ENCODE measurements at regions not wholly inside any gene's neighbourhood (a gene's known extent, or its start where the extent isn't known, plus 50 kb on each side); places are given as distances from the start of the nearest gene placed in this dataset.

- no peak for DNase-seq
Observed at GRCh38 chr18:70428439-70428838, 139.6 kb downstream of the SOCS6 start.

- no peak for DNase-seq
Observed at GRCh38 chr18:70426818-70427217, 138.0 kb downstream of the SOCS6 start.

- no peak for DNase-seq
Observed at GRCh38 chr18:70425236-70425635, 136.4 kb downstream of the SOCS6 start.

GRCh38 chr18:70423988-70424387 lies 135.1 kb downstream of the SOCS6 start:
- no peak for DNase-seq

GRCh38 chr18:70423120-70423519 lies 134.3 kb downstream of the SOCS6 start:
- DNase-seq, result no peak

- no peak for DNase-seq
Observed at GRCh38 chr18:70422391-70422965, 133.6 kb downstream of the SOCS6 start.

GRCh38 chr18:70421471-70422390 lies 132.9 kb downstream of the SOCS6 start:
- no peak for DNase-seq

GRCh38 chr18:70420146-70420898 lies 131.5 kb downstream of the SOCS6 start:
- no peak for DNase-seq

GRCh38 chr18:70419526-70419925 lies 130.7 kb downstream of the SOCS6 start:
- no peak for DNase-seq

- DNase-seq, result peak; percentile 10
Observed at GRCh38 chr18:70418546-70419311, 129.9 kb downstream of the SOCS6 start.

- no peak for DNase-seq
Observed at GRCh38 chr18:70417847-70418246, 129.0 kb downstream of the SOCS6 start.

GRCh38 chr18:70416496-70416895 lies 127.7 kb downstream of the SOCS6 start:
- DNase-seq, result no peak

GRCh38 chr18:70415823-70416488 lies 127.1 kb downstream of the SOCS6 start:
- no peak for DNase-seq

GRCh38 chr18:70414315-70414900 lies 125.6 kb downstream of the SOCS6 start:
- no peak for DNase-seq

- DNase-seq, result no peak
Observed at GRCh38 chr18:70413455-70413854, 124.6 kb downstream of the SOCS6 start.

- no peak for DNase-seq
Observed at GRCh38 chr18:70411876-70412435, 123.1 kb downstream of the SOCS6 start.

GRCh38 chr18:70411307-70411706 lies 122.5 kb downstream of the SOCS6 start:
- no peak for DNase-seq

GRCh38 chr18:70405052-70405451 lies 116.2 kb downstream of the SOCS6 start:
- no peak for DNase-seq

GRCh38 chr18:70400476-70400875 lies 111.6 kb downstream of the SOCS6 start:
- no peak for DNase-seq

GRCh38 chr18:70398076-70398475 lies 109.2 kb downstream of the SOCS6 start:
- no peak for DNase-seq

GRCh38 chr18:70397259-70397925 lies 108.5 kb downstream of the SOCS6 start:
- DNase-seq, result no peak
